ENCODE measurements at regions not wholly inside any gene's neighbourhood (a gene's known extent, or its start where the extent isn't known, plus 50 kb on each side); places are given as distances from the start of the nearest gene placed in this dataset.
"Not testable (repeated sequence)": the region's sequence is repeated elsewhere in the genome, so short reads cannot be mapped to it uniquely, and the experiment has no call there.

DNA sequence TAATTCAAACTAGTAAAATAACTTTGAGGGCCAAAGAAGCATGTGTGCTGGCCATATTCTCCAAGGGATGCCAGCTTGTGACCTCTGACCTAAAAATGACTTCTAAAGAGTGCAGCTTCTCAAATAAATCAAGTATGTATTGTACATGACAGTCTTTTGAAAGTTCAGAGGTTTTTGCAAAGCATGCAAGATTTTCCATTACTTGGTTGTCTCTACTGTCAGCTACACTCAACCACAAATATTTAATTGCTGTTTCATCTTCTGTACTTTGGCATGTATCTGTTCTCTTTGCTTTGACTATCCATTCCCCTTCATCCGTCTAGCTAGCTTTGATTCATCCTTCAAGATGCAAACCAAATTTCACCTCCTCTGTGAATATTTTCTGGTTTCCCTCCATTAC is 121.9 kb upstream of the HS3ST2 start:
- TF ChIP-seq CTCF (IDR thresholded peaks at IDR 0.05; ENCODE audit: low read depth, low read length): no peak
- H3K9me3 ChIP-seq: no peaks in the 10 kb centered on the region

DNA sequence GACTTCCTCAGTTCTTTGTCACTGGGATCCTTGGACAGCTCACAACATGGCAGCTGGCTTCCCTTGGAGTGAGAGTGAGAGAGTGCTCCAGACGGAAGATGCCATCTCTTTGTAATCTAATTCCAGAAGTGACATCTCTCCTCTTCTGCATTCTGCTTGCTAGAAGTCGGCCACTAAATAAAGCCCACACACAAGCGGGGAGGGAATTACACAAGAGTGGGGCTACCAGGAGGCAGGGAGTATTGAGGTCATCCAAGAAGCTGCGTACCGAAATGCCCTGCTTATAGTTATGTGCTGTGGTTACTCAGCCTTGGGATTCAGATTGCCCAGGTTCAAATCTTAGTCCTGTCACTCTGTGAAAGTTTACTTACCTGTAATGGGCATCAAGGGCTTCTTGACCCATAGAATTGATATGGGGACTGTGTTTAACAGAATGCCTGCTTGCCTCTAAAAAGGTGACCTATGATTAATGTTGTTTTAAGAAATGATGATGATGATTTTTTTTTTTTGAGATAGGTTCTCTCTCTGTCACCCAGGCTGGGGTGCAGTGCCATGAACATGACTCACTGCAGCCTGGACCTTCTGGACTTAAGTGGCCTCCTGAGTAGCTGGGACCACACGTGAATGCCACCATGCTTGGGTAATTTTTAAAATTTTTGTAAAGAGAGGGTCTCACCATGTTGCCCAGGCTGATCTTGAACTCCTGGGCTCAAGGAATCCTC is 120.9 kb upstream of the HS3ST2 start:
- H3K4me1 ChIP-seq: no peaks in the 10 kb centered on the region
- no peak for DNase-seq
- no peaks in the 10 kb centered on the region for H3K36me3 ChIP-seq
- no peaks in the 10 kb centered on the region for H3K9me3 ChIP-seq
- no peaks in the 10 kb centered on the region for H3K27me3 ChIP-seq
- no peak for TF ChIP-seq CTCF (IDR thresholded peaks at IDR 0.05; ENCODE audit: low read depth, low read length)
- H3K4me3 ChIP-seq (ENCODE audit: low read depth, low read length): no peak overlapping the region

More for the DNA sequence above, 121.9 kb upstream of the HS3ST2 start:
- no peak for DNase-seq
- Histone ChIP-seq H3K4me1 (no peaks in the 10 kb centered on the region), H3K4me3 (ENCODE audit: low read depth, low read length) (no peak overlapping the region), H3K27me3 (no peaks in the 10 kb centered on the region), H3K36me3 (no peaks in the 10 kb centered on the region)

- DNase-seq: no peak
- Histone ChIP-seq H3K36me3 (no peaks in the 10 kb centered on the region), H3K27me3 (no peaks in the 10 kb centered on the region), H3K9me3 (no peaks in the 10 kb centered on the region), H3K4me3 (ENCODE audit: low read depth, low read length) (no peak overlapping the region), H3K4me1 (no peaks in the 10 kb centered on the region)
- TF ChIP-seq CTCF (IDR thresholded peaks at IDR 0.05; ENCODE audit: low read depth, low read length): no peak
Observed at GRCh38 chr16:22693638-22694340, 120.2 kb upstream of the HS3ST2 start.

DNA sequence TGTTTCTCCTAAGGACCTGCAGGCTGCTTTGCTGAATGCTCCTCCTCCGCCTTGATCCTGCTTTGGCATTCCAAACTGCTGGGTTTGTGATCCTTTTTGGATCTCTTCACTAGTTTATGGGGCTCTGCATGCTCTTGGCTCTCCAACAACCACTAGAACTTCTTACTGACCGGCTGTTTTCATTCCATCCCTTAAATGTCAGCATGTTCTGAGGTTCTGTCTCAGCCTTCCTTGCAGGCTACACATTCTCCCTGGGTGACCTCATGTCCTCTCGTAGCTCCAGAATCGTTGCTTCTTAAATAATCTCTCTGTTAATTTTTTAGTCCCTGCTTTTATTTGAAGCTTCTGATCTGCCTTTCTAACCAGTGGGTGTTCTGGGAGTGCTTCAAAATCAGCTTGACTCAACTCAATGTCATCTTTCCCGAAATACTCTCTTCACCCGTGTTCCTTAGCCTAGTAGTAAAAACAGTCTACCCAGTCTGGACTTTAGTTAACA is 119.0 kb upstream of the HS3ST2 start:
- no peaks in the 10 kb centered on the region for H3K36me3 ChIP-seq
- no peaks in the 10 kb centered on the region for H3K4me1 ChIP-seq
- no peaks in the 10 kb centered on the region for H3K27me3 ChIP-seq
- TF ChIP-seq CTCF (IDR thresholded peaks at IDR 0.05; ENCODE audit: low read depth, low read length): no peak
- H3K9me3 ChIP-seq: no peaks in the 10 kb centered on the region
- no peak overlapping the region for H3K4me3 ChIP-seq (ENCODE audit: low read depth, low read length)
- no peak for DNase-seq

GRCh38 chr16:22695773-22696172 is 118.2 kb upstream of the HS3ST2 start:
- not testable (repeated sequence) for H3K36me3 ChIP-seq; H3K9me3 ChIP-seq; H3K4me1 ChIP-seq; H3K4me3 ChIP-seq (ENCODE audit: low read depth, low read length); DNase-seq; H3K27me3 ChIP-seq

DNA sequence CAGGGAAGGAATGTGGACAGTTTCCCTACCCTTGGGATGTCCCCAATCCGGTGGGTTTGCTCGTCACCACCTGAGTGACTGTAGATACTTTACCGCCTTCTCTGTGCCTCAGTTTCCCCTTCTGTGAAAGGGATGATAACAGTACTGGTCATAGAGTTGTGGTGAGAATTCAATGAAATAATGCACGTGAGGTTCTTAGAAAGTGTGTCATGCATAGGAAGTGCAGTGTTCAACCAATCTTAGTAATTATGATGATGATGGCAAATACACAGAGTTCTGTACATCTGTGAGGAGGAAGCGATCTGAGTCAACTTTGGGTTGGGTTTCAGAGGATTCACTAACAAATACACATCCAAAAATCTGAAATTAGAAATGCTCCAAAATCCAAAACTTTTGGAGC is 114.6 kb upstream of the HS3ST2 start:
- no peak for TF ChIP-seq CTCF (IDR thresholded peaks at IDR 0.05; ENCODE audit: low read depth, low read length)
- no peaks in the 10 kb centered on the region for H3K4me1 ChIP-seq
- no peaks in the 10 kb centered on the region for H3K36me3 ChIP-seq
- no peaks in the 10 kb centered on the region for H3K27me3 ChIP-seq
- H3K9me3 ChIP-seq: no peaks in the 10 kb centered on the region
- no peak for DNase-seq
- no peak overlapping the region for H3K4me3 ChIP-seq (ENCODE audit: low read depth, low read length)

All from BE2C (cell line).